NCI-H2029 treated with DMSO at 0.1 percent for 48 hours (cell line): ENCODE measurements at regions not wholly inside any gene's neighbourhood (a gene's known extent, or its start where the extent isn't known, plus 50 kb on each side); places are given as distances from the start of the nearest gene placed in this dataset.
"Not testable (repeated sequence)": the region's sequence is repeated elsewhere in the genome, so short reads cannot be mapped to it uniquely, and the experiment has no call there.

Experiments used
- DNase-seq: peaks from one replicate; lab custom pipeline; 2025; lab: John Stamatoyannopoulos, UW

- DNase-seq: peak; percentile 19
Measured at GRCh38 chr16:72455743-72456659, 284.0 kb upstream of the PMFBP1 start.

- not testable (repeated sequence) for DNase-seq
Measured at GRCh38 chr16:72453856-72454255, 281.9 kb upstream of the PMFBP1 start.

DNA sequence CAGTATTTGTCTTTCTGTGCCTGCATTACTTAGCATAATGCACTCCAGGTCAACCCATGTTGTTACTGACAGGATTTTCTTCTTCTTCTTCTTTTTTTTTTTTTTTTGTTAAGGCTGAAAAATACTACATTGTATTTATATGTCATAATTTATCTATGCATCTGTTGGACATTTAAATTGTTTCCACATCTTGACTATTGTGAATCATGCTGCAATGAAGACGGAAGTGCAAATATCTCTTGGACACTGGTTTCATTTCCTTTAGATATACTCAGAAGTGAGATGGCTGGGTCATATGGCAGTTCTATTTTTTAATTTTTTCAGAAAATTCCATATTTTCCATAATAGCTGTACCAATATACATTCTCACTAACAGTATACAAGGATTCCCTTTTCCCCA is 272.7 kb upstream of the PMFBP1 start:
- DNase-seq: no peak

GRCh38 chr16:72443809-72444208 is 271.9 kb upstream of the PMFBP1 start:
- DNase-seq: no peak

- DNase-seq: no peak
Measured at GRCh38 chr16:72442385-72443158, 270.6 kb upstream of the PMFBP1 start.

DNA sequence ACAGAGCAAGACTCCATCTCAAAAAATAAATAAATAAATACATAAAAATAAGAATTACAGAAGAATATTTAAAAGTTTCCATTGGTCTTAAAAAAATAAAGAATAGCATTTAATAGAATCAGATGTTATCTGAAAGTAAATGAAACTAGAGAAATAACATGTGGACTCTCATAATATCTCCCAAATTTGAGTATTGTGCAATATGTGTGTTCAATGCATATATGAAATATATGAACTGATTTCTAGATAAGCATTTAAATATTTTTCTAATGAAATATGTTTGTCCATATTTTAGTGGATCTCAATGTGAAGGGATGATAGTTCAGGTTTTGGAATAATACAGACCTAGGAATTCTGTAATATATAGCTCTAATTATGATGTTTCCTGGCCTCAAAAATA is 265.9 kb upstream of the PMFBP1 start:
- no peak for DNase-seq

DNA sequence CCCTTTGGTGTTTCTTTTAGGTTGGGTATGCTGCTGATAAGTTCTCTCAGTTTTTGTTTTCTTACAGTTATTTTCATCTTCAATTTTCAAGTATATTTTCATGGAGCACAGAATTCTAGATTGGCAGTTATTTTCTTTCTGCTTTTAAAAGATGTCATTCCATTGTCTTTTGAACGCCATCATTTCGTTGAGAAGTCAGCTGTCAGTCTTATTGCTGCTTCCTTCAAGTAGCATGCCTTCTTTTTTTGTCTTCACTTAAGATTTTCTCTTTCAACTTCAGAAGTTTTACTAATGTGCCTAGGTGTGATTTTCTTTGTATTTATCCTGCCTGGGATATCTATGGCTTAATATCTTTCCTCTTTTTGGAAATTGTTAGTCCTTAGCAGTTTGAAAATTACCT is 262.2 kb upstream of the PMFBP1 start:
- DNase-seq: no peak

DNA sequence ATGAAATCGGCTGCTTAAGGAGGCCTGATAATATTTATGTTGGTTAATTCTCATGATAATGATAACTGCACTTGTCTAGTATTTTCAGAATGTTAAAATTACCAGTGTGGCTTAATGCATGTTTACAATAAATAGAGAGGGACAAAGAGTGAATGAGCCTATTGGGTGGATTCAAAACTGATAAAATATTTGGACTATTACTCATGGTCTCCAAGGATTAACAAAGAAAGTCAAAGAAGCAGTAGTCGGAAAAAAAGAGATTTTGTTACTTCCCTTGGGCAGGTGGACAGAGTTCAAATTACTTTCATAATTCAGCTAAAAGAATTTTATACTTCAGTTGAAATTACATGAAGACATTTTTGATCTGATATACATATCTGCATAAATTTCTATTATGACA is 258.2 kb upstream of the PMFBP1 start:
- DNase-seq: no peak

GRCh38 chr16:72429671-72430081 is 257.7 kb upstream of the PMFBP1 start:
- no peak for DNase-seq

GRCh38 chr16:72428681-72429376 is 256.9 kb upstream of the PMFBP1 start:
- DNase-seq: no peak

- DNase-seq: no peak
Measured at GRCh38 chr16:72427783-72428331, 255.9 kb upstream of the PMFBP1 start.

DNA sequence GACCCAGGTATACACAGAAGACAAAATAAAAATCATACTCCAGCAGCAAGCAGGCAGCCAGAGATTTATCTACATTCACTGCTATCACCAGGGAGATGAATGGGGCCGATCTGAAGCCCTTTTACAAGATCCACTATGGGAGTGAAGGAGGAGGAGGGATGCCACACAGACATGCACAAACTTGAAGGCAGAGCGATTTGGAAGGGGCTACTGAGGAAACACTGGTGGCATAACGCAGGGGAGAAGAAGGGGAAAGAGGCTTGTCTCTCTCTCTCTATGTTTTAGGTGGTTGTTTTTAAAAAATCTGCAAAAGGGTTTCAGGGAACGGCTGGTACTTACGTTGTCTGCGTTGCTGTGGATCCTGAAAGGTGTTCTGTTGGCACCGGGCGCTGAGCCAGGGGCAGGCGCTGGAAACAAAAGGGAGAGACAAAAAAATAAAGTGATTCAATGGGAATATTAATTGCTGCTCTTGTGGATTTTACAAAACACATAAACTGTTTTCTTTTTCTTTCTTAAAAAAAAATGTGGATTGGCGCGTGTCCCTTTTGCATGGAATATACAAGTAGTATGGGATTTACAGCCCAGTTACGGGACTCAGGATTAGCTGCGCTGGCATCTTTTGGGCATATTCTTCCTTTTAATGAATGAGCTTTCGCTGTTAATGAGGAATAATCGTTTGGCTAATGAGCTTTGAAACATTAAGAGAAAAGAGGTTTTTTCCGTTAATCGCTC is 255.3 kb upstream of the PMFBP1 start:
- peak; percentile 11 for DNase-seq

- DNase-seq: peak; percentile 10
Measured at GRCh38 chr16:72426386-72426785, 254.4 kb upstream of the PMFBP1 start.

GRCh38 chr16:72425571-72426341 is 253.8 kb upstream of the PMFBP1 start:
- DNase-seq: peak; percentile 26

DNA sequence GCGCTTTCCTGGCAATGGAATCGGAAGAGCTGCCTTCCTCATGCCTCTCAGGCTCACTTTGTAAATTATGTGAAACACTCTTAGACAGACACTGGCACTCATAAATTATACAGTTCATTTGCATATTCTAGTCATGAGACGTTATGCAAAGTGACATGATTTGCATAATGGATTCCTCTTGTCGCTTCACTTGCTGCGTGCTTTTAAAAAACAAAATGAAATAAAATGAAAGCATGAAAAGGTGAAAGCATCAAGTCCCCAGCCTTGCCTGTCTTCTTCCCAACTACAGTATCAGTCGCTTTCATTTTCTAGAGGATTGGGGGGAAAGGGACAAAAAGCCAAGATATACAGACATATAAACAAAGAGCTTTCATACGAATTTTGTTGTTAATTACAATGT is 252.8 kb upstream of the PMFBP1 start:
- no peak for DNase-seq

DNA sequence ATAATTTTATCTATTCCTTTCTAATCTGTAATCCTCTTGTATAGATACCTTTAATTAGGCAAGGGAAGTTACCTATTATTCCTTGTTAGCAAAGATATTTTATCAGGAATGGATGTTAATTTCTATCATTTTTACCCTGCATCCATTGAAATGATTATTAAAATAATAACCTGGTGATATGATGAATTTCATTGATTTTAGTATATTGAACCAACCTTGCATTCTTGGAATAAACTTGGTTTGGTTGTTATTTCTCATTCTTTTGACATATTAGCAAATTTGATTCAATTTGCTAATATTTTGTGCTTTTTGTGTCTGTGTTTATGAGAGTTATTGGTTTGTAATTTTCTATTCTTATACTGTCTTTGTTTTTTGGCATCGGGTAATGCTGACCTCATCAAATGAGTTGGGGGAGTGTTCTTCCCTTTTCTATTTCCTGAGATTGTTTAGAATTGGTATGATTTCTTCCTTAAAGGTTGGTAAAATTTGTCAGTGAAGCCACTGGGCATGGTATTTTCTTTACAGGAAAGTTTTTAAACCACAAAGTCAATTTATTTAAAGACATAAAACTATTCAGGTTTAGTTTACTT is 250.4 kb upstream of the PMFBP1 start:
- DNase-seq: no peak

DNA sequence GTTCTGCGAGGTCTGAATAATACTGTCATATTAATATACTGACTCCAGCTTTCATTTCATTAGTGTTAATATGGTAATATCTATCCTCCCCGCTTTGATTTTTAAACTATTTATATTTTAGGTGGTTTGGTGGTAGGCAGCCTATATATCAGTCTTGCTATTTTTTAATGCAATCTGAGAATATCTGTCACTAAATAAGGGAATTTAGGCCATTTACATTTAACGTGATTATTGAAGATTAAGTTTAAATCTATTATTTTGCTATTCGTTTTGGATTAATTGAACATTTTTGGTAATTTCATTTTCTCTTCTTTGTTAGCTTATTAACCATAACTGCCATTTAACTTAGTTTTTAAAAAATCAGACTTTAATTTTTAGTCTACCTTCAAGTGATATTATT is 247.7 kb upstream of the PMFBP1 start:
- DNase-seq: no peak

GRCh38 chr16:72415379-72415778 is 243.4 kb upstream of the PMFBP1 start:
- DNase-seq: no peak

DNA sequence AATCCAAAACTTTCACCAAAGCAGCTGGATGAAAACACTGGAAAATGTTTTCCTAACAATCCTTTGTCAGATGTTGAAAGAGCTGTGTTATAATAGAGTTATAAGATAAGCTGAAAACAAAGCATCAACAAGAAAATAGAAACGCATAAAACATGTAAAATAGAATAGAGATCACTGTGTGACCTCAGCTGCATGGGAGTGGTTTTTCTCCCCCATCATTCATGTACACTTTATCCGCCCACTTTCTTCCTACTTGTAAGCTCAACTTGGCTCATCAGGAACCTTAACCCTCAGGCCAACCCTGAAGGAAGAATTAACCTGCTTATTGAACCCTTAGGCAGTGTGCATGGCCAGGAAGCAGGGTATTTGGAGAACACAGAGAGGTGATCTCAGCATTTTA is 238.5 kb upstream of the PMFBP1 start:
- DNase-seq: no peak

- DNase-seq: no peak
Measured at GRCh38 chr16:72409423-72409822, 237.5 kb upstream of the PMFBP1 start.
